NOMO-1 treated with dmso at 0.1 percent for 144 hours (cell line): ENCODE measurements at regions not wholly inside any gene's neighbourhood (a gene's known extent, or its start where the extent isn't known, plus 50 kb on each side); places are given as distances from the start of the nearest gene placed in this dataset.
"Not testable (repeated sequence)": the region's sequence is repeated elsewhere in the genome, so short reads cannot be mapped to it uniquely, and the experiment has no call there.

Experiments
- DNase-seq: peaks from one replicate; lab custom pipeline; 2025; ENCODE audit not compliant: unreplicated experiment; lab: John Stamatoyannopoulos, UW

DNA sequence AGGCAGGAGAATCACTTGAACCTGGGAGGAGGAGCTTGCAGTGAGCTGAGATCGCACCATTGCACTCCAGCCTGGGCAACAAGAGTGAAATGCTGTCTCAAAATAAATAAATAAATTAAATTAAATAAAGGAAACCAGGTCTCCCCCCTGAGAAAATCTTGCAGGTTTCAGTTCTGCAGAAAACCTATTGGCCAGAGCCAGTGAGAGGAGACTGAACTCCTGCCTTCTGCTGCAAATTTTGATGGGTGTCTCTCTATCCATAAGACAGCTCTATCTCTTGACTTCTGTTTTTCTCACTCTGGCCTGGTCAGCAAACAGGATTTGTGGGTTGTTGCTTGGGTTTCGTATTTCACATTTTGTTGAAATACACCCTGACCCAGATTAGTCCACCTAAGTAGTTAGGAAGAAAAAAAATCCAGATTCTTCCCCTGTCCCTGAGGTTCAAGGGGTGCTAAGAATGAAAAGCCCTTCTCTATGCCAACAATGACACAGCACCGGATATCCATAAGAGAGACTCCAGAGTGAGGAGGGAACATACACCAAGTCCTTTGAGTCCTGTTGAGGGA is 86.7 kb upstream of the MAP4K4 start:
- DNase-seq: no peak

DNA sequence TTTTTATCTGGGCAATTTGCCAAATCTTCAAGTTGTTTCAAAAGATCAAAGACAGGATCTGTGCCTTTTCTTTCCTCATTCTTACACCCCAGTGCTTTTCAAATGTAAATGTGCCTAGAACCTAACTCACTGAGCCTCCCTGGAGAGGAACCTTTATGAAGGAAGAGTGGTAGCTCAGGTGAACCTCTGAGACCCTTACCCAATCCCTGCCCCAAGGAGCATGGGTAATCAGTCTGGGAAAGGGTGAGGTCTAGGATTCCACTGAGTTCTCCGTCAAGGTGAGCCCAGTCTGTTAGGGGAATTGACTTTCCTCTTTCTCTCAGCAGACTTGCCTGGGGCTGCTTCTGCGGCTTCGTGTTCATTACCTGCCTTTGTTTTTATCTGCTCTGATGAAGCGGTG is 88.1 kb upstream of the MAP4K4 start:
- no peak for DNase-seq

DNA sequence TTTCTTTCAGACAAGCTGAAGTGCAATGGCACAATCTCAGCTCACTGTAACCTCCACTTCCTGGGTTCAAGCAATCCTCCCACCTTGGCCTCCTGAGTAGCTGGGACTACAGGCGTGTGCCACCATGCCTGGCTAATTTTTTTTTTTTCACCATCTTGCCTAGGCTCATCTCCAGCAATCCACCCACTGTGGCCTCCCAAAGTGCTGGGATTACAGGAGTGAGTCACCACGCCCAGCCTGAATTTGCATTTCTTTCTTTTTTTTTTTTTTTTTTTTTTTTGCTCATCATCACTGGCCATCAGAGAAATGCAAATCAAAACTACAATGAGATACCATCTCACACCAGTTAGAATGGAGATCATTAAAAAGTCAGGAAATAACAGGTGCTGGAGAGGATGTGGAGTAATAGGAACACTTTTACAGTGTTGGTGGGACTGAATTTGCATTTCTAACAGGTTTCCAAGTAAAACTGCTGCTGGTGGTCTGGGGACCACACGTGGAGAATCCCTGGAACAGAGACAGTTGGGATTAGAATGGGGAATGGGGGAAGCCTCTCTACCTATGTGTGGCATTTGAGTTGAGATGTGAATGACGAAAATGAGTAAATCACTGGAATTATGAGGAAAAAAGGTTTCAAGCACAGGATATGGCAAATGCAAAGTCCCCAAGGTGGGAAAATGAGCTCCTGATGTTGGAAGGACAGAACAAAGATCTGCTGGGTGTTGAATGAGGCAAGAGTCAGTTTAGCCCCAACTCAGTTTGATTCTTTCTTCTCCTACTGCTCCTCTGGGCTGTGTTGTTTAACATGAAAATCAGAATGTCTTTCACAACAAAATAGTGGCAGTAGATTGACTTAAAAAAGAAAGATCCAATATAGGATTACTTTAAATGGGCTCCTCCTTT is 88.8 kb upstream of the MAP4K4 start:
- no peak for DNase-seq

DNA sequence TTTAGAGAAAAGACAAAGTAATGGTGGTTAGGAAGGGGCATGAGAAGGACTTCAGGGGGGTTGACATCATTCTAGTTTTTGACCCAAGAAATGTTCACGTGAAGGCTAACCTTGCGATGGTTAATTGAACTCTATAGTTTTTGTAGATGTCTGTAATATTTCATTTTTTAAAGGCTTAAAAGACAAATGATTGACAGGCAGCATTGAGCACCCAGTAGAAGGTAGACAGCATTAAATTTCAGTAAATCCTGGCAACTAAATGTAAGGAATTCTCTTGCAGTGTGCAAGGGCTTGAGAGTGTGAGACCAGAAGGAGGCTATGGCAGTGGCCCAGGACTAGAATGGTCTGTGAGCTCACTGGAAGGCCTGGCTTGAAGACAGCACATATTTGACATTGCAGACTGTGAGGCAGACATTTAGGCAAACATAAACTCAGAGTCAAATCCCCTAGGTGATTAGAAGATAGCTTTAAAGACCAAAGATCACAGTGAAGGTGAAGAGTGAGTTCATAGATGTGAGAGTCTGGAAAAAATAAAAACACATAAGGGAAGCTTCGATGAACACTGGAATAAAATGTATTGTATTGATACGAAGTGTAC is 100.1 kb upstream of the MAP4K4 start:
- DNase-seq: no peak

DNA sequence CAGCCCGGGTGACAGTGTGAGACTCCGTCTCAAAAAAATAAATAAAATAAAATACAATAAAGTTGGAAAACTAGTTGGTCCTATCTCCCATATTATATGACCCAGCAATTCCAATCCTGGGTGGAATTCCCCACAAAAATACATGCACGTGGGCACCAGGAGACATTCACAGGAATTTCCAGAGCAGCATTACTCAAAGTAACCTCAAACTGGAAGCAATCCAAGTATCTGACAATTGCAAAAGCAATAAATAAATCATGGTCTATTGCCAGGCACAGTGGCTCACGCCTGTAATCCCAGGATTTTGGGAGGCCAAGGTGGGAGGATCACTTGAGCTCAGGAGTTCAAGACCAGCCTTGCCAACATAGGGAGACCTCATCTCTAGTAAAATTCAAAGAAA is 101.2 kb upstream of the MAP4K4 start:
- no peak for DNase-seq

DNA sequence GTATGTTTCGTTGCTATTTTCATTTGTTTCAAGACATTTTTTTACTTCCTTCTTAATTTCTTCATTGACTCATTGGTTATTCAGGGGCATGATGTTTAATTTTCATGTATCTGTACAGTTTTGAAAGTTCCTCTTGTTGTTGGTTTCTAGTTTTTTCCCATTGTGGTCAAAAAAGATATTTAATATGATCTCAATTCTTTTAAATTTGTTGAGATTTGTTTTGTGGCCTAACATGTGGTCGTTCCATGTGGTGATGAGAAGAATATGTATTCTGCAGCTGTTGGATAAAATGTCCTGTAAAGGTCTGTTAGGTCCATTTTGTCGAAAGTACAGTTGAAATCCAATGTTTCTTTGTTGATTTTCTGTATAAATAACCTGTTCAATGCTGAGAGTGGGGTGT is 110.3 kb upstream of the MAP4K4 start:
- DNase-seq: no peak

DNA sequence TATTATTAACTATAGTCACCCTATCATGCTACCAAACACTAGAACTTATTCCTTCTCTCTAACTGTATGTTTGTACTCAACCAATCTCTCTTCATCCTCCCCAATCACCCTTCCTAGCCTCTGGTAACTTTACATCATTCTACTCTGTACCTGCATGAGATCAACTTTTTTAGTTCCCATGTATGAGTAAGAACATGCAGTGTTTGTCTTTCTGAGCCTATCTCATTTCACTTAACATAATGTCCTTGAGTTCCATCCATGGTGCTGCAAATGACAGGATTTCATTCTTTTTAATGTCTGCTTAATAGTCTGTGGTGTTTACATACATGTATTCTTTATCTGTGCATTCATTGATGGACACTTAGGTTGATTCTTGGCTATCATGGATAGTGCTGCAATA is 108.9 kb upstream of the RFX8 start:
- DNase-seq: no peak

DNA sequence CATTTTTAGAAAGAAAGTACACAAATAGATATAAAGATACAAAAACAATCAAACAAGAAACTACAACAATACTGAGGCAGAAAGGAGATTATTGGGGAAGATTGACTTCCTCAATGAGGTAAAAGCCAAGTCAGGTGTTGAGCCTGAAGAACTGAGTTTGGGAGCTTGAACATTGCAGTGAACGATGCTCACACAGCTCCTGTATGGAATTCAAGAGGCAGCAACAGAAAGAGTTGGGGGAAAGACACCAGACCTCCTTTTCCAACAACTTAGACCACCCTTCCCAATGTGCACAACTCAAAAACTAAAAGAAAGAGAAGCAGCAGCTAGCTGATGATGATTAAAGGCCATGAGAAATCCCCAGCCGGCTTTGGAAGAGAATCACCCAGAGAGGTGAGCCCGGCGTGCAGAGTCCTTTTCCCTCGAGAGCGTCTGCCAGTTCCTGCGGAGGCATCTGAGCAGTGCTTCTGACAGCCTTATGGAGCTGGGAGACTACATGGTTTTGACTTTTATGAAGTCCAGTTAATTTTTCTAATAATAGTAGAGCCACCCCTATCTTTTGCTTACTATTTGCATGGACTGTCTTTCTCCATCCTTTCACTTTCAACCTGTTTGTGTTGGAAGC is 106.9 kb upstream of the RFX8 start:
- no peak for DNase-seq

DNA sequence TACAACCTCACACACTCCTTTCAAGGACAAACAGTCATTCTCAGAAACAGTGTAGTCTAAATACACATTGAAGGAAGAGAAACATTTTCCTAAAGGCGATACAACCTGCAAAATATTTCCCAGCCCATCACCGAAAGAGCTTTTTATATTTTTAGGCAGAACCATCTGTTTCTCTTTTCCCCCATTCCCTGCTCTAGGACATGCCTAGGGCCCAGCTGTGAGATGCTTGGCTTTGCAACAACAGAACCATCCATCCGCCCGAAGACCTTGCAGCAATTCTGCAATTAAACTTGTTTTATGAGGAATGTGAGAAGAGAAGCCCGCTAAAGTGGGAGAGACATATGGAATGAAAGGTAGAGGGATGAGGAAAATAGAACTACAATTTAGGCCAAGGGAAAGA is 105.6 kb upstream of the RFX8 start:
- no peak for DNase-seq

DNA sequence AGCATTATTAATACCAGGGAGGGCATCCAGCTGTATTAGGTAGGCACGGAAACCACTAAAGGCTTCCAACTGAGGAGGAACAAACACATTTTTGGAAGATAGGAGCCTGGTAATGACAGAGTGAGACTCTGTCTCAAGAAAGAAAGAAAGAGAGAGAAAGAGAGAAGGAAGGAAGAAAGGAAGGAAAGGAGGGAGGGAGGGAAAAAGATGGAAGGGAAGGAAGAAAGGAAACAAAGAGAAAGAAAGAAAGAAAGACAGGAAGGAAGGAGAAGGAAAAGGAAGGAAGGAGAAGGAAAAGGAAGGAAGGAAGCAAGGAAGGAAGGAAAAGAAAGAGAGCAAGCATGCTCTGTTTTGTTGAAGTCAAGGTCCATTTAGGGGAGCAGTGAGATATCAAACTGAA is 103.8 kb upstream of the RFX8 start:
- DNase-seq: no peak

DNA sequence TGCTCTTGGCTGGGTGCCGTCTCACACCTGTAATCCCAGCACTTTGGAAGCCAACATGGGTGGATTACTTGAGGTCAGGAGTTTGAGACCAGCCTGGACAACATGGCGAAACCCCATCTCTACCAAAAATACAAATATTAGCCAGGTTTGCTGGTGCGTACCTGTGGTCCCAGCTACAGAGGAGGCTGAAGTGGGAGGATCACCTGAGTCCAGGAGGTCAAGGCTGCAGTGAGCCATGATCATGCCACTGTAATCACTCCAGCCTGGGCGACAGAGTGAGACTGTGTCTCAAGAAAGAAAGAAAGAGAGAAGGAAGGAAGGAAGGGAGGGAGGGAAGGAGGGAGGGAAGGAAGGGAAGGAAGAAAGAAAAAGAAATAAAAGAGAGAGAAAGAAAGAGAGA is 103.2 kb upstream of the RFX8 start:
- DNase-seq: not testable (repeated sequence)

DNA sequence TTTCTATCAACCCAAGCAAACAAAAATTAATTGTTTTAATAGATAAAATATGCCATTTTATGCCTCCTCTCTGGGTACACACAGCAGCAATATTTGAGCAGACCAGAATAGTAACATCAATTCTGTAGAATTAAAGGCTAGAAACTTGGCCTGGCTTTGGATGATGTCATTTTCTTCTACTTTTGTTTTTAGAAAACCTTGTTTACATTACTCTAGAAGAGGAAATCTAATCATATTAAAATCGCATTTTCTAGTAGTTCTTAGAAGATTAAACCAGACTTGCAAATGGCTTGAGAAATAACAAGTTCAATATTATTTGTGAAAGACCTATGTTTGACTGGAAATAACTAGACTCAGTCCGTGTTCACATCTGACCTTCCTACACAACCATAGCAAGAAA is 102.3 kb upstream of the RFX8 start:
- no peak for DNase-seq

DNA sequence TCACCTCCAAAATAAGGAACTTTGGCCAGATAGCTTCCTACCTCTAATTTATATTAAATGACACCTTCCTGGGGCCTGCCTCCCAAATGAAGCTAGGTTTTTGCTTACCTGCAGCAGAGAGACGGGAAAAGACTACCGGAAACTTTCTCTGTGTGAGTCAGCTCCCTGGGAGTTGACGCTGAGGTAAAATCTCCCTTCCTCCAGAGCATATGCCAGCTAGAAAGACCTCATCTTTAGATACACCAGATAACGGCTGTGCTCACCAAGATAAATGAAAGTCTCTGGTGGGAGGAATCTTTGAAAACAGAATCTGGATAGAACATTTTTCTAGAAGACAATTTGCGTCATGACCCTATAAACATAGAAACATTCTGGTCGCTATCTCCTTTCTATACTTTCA is 99.7 kb upstream of the RFX8 start:
- no peak for DNase-seq

DNA sequence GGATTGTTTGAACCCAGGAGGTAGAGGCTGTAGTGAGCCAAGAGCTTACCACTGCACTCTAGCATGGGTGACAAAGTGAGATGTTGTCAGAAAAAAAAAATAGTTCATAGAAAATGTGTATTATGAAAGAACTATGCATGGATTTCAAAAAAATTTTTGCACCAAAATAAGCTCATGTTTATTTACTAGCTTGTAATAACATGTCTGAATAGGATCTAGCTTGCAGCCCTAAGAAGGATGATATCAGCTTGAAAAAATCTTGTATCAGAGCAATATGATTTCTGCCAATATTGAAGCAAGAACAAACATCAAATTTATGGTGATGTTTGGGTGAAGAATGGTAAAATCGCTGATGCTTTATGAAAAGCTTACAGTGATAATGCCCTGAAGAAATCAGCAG is 97.0 kb upstream of the RFX8 start:
- no peak for DNase-seq

DNA sequence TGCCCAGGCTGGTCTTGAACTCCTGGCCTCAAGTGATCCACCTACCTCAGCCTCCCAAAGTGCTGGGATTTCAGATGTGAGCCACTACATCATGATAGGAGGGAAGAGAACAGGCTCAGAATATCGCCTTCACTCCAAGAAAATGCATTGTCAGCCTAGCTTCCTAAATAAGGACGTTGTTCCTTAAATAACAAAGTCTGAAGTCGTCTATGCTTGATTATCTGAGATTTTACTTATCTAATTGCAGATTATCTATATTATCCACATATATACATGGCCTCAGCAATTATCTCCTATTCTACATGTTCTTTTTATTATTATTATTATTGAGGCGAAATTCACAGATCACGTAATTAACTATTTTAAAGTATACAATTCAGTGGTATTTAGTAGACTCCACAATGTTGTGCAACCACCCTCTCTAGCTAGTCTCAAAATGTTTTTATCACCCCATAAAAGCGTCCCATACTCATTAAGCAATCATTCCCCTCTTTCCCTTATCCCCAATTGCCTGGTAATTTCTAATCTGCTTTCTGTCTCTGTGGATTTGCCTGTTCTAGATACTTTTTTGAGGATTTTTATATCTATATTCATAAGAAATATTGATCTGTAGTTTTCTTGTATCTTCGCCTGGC is 95.1 kb upstream of the RFX8 start:
- no peak for DNase-seq

DNA sequence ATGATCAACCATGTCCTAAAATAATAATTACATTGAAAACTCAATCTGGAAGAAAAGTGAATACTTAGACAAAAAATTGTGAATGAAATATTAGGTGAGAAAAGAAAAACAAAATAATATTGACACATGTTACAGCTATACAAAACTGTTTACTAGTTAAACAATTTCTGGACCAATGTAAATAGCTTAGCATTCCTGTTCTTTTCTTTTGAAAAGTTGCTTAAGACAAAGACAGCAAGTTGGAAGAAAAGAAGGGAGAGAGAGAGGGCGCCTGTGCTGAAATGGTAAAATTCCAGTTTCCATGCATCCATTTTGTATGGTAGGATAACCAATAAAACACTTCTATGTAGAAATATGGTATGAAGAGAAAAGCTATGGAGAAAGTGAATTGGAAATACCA is 94.1 kb upstream of the RFX8 start:
- no peak for DNase-seq

DNA sequence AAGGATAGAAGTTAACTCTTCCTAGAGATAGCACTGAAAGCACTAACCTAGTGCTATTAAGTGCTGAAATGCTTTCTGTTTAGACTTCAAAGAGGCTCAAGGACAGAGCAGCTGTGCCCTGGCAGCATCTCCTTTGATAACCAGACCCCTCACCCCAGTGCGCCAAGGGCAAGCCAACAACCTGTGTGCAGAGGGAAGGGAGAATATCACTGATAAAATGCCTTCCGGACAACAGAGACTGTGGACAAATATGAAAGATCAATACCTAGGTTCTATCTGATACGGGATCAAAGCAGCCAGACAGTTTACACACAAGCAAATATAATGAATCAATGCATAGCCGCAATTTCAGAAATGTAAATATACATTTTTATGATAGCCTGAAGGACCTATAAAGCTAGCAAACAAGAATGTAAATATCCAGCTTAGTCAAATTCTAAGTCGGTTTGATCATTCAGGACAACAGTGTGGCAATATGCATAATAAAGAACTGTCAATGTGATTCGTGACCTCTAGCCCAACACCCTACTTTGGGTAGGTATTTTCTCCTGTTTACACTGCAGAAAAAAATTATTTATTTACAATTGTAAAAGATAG is 91.8 kb upstream of the RFX8 start:
- DNase-seq: no peak

DNA sequence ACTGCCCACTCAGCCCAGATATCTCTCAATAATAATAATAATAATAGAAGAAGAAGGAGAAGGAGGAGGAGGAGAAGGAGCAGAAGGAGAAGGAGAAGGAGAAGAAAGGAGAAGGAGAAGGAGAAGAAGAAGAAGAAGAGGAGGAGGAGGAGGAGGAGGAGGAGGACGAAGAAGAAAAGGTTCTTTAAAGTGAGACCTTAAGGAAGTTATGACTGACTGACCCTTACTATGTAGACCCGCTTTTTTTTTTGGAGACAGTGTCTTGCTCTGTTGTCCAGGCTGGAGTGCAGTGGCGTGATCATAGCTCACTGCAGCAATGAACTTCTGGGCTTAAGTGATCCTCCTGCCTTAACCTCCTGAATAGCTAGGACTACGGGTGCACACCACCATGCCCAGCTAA is 88.9 kb upstream of the RFX8 start:
- no peak for DNase-seq

DNA sequence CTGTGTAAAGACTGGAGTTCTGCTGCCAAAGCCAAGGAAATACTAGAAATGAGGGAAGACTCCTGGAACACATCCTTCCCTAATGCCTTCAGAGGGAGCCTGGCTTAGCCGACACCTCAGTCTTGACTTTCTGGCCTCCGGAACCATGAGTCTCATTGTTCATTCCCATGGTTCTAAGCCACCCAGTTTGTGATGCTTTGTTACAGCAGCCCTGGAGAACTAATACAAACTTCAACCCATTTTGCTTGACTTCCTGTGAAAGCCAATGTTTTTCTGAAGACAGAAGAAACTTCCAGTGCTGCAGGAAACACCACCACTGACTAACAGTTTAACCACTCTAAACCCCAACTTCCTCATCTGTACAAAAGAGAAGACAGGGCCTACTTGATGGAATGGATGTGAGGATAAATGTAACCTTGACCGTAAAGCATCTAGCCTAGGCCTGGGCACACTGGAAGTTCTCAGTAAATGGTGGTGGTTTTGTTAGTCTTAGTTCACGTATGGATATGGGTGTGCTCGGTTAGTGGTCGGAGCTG is 85.9 kb upstream of the RFX8 start:
- DNase-seq: peak; percentile 50

DNA sequence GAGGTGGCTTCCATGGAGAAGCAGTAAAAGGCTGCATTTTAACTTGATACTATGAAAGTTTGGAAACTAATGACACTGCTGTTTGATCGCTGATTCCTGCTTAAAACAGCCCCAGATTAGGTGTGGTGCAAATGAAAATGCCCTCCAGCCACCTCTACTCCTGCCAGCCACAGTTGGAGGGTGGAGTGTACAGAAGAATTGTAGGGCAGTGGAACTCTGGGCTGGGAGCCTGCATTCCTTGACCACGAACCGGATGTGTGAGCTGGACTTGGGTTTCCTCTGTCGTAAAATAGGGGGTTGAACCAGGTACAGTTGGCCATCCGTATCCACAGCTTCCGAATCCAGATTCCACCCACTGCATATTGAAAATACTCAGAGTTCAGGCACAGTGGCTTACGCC is 84.6 kb upstream of the RFX8 start:
- DNase-seq: no peak
